OCI-LY3 (cell line): ENCODE measurements at regions not wholly inside any gene's neighbourhood (a gene's known extent, or its start where the extent isn't known, plus 50 kb on each side); places are given as distances from the start of the nearest gene placed in this dataset.

ENCODE experiments used
- EZH2phosphoT487 ChIP-seq: fragments of 200-600 bp; shearing (Covaris generic); IDR thresholded peaks from 2 replicates; pipeline ENCODE4 v1.6.1; 2018; ENCODE audit warnings: antibody characterized with exemption, mixed run types, low read depth
- TF ChIP-seq, protein P1 (sequence below): fragments of 200-600, 300-600 bp; sonication (generic); IDR thresholded peaks from 2 replicates; pipeline ENCODE4 v1.5.1; 2014; ENCODE audit warnings: antibody characterized with exemption, low read length, low read depth

DNA sequence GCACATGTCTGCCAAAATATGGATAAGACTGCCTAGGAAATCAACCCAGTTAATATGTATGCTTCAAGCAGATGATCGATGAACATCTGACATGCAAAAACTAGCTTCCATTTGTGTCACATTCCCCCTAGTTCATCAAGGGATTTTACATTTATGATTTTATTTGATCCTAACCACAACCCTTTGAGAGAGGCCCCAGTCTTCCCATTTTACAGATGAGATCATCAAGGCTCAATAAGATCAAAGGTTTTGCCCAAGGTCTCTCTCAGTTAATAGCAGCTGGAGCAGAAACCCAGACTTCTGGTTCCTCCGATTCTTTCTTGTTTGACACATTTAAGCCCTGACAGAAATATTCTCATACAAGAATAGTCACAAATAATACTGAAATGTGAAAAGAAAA lies 107.7 kb upstream of the PPP2R5A start:
- TF ChIP-seq EZH2phosphoT487 = no peak
- TF ChIP-seq, protein P1, sequence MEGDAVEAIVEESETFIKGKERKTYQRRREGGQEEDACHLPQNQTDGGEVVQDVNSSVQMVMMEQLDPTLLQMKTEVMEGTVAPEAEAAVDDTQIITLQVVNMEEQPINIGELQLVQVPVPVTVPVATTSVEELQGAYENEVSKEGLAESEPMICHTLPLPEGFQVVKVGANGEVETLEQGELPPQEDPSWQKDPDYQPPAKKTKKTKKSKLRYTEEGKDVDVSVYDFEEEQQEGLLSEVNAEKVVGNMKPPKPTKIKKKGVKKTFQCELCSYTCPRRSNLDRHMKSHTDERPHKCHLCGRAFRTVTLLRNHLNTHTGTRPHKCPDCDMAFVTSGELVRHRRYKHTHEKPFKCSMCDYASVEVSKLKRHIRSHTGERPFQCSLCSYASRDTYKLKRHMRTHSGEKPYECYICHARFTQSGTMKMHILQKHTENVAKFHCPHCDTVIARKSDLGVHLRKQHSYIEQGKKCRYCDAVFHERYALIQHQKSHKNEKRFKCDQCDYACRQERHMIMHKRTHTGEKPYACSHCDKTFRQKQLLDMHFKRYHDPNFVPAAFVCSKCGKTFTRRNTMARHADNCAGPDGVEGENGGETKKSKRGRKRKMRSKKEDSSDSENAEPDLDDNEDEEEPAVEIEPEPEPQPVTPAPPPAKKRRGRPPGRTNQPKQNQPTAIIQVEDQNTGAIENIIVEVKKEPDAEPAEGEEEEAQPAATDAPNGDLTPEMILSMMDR = no peak
